Neural progenitor cell (in vitro differentiated cells): ENCODE measurements at regions not wholly inside any gene's neighbourhood (a gene's known extent, or its start where the extent isn't known, plus 50 kb on each side); places are given as distances from the start of the nearest gene placed in this dataset.

Experiments
- DNase-seq: peaks from one replicate; pipeline ENCODE4 v3.0.0-alpha.2; 2016; ENCODE audit warnings: low spot score
- H2AFZ ChIP-seq: fragments of 200-600 bp; sonication (generic); replicated peaks from 2 replicates; pipeline ENCODE4 v1.6.1; 2016; ENCODE audit warnings: antibody characterized with exemption
- H3F3A ChIP-seq: fragments of 200-600 bp; sonication (generic); 2 replicates; pipeline ENCODE4 v1.6.1; 2016; ENCODE audit warnings: antibody characterized with exemption, low read depth
- H3K27ac ChIP-seq: fragments of 200-600 bp; sonication (generic); 2 replicates; pipeline ENCODE4 v1.5.1; 2016; ENCODE audit warnings: mild to moderate bottlenecking
- H3K27me3 ChIP-seq: fragments of 200-600 bp; sonication (generic); 2 replicates; pipeline ENCODE4 v1.6.1; 2016; ENCODE audit warnings: mild to moderate bottlenecking, moderate library complexity
- H3K36me3 ChIP-seq: fragments of 200-600 bp; sonication (generic); 2 replicates; pipeline ENCODE4 v1.5.1; 2016
- H3K4me1 ChIP-seq: fragments of 200-600 bp; sonication (generic); 2 replicates; pipeline ENCODE4 v1.6.1; 2016; ENCODE audit warnings: mixed run types
- H3K4me2 ChIP-seq: fragments of 200-600 bp; sonication (generic); 2 replicates; pipeline ENCODE4 v1.6.1; 2016
- H3K4me3 ChIP-seq: fragments of 200-600 bp; sonication (generic); 2 replicates; pipeline ENCODE4 v1.5.1; 2016
- H3K79me2 ChIP-seq: fragments of 200-600 bp; sonication (generic); 2 replicates; pipeline ENCODE4 v1.6.1; 2016; ENCODE audit warnings: low read depth
- H3K9ac ChIP-seq: fragments of 200-600 bp; sonication (generic); 2 replicates; pipeline ENCODE4 v1.6.1; 2016
- H3K9me3 ChIP-seq: fragments of 200-600 bp; sonication (generic); 2 replicates; pipeline ENCODE4 v1.5.1; 2016; ENCODE audit warnings: low read depth
- H4K20me1 ChIP-seq: fragments of 200-600 bp; sonication (generic); 2 replicates; pipeline ENCODE4 v1.6.1; 2016; ENCODE audit warnings: low read depth
- H3K27ac Mint-ChIP-seq: 3 replicates; pipeline ENCODE4 v1.8.0; 2021; ENCODE audit warnings: mixed read lengths
- H3K27me3 Mint-ChIP-seq: 2 replicates; pipeline ENCODE4 v1.8.0; 2022; ENCODE audit warnings: low read depth, mild to moderate bottlenecking, inconsistent platforms, moderate library complexity, mixed read lengths; ENCODE audit not compliant: insufficient read depth
- H3K36me3 Mint-ChIP-seq: 3 replicates; pipeline ENCODE4 v1.8.0; 2021; ENCODE audit warnings: mixed read lengths
- H3K4me1 Mint-ChIP-seq: 3 replicates; pipeline ENCODE4 v1.8.0; 2021; ENCODE audit warnings: mixed read lengths
- H3K4me3 Mint-ChIP-seq: 3 replicates; pipeline ENCODE4 v1.8.0; 2021; ENCODE audit warnings: mild to moderate bottlenecking, moderate library complexity, mixed read lengths
- H3K9me3 Mint-ChIP-seq: 3 replicates; pipeline ENCODE4 v1.8.0; 2020; ENCODE audit warnings: mixed read lengths
- EZH2 ChIP-seq: fragments of 200-600 bp; sonication (generic); IDR thresholded peaks from 2 replicates; pipeline ENCODE4 v1.6.1; 2017; ENCODE audit warnings: antibody characterized with exemption, mild to moderate bottlenecking, moderate library complexity
- EZH2phosphoT487 ChIP-seq: fragments of 200-600 bp; sonication (generic); IDR thresholded peaks from 2 replicates; pipeline ENCODE4 v1.6.1; 2017; ENCODE audit warnings: antibody characterized with exemption
- TF ChIP-seq, protein P1 (sequence below): fragments of 200-600 bp; sonication (generic); IDR thresholded peaks from 2 replicates; pipeline ENCODE4 v1.5.1; 2017; ENCODE audit warnings: antibody characterized with exemption, mild to moderate bottlenecking

DNA sequence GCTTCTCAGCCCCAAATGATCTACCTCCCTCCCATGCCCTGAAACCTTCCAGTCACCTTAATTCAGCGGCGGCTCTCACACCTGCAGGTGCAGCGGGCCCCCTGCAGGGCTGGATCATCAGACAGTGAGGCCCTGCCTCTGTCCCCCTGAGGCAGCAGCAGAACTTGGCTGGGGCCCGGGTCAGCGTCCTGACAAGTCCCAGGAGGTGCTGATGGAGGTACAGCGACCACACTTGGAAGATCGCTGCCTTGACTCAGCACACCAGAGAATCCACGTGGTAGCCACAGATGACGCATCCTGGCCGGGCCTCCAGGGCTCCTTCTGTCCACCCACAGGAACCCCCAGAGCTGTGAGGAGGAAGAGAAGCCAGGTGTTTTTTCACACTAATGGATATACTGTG lies 116.4 kb upstream of the THBS2 start:
- no peaks in the 10 kb centered on the region for H3K36me3 ChIP-seq
- Mint-ChIP-seq H3K27ac (no peak overlapping the region), H3K9me3 (peaks cover 8% of the 10 kb centered on the region)

DNA sequence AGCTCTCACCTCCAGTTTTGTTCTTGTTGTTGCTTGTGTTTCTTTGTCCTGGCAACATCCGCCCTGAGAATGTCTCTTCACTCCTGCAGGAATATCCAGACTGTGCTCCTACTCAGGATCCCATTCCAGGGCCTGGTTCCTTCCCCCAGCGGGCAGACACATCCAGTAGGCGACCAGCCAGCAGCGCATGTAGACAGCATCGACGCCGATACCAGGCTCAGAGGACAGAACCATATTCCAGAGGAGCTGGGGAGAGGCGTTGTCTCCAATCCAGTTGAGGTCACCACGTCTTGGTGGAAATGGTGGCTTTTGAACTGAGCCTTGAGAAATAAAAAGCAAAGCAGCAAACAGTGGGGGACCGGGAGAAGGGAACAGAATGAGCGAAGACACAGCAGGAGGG lies 114.6 kb upstream of the THBS2 start:
- H3K27ac Mint-ChIP-seq, result peak overlapping the region; percentile 90
- no peaks in the 10 kb centered on the region for H3K9me3 ChIP-seq
- no peak overlapping the region for H3K4me2 ChIP-seq
- no peak overlapping the region for H3K4me3 Mint-ChIP-seq
- no peak overlapping the region for H3K27ac ChIP-seq
- TF ChIP-seq, protein P1, sequence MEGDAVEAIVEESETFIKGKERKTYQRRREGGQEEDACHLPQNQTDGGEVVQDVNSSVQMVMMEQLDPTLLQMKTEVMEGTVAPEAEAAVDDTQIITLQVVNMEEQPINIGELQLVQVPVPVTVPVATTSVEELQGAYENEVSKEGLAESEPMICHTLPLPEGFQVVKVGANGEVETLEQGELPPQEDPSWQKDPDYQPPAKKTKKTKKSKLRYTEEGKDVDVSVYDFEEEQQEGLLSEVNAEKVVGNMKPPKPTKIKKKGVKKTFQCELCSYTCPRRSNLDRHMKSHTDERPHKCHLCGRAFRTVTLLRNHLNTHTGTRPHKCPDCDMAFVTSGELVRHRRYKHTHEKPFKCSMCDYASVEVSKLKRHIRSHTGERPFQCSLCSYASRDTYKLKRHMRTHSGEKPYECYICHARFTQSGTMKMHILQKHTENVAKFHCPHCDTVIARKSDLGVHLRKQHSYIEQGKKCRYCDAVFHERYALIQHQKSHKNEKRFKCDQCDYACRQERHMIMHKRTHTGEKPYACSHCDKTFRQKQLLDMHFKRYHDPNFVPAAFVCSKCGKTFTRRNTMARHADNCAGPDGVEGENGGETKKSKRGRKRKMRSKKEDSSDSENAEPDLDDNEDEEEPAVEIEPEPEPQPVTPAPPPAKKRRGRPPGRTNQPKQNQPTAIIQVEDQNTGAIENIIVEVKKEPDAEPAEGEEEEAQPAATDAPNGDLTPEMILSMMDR, result no peak
- TF ChIP-seq EZH2, result no peak
- no peak for TF ChIP-seq EZH2phosphoT487
- peaks cover 8% of the 10 kb centered on the region for H3F3A ChIP-seq
- no peaks in the 10 kb centered on the region for H3K27me3 ChIP-seq
- H3K9ac ChIP-seq, result no peak overlapping the region
- H3K4me3 ChIP-seq, result no peak overlapping the region
- peaks cover 6% of the 10 kb centered on the region for H3K4me1 Mint-ChIP-seq
- H3K9me3 Mint-ChIP-seq, result peaks cover 8% of the 10 kb centered on the region
- DNase-seq, result no peak
- no peaks in the 10 kb centered on the region for H3K4me1 ChIP-seq
- H3K36me3 ChIP-seq, result no peaks in the 10 kb centered on the region
- H2AFZ ChIP-seq, result no peak overlapping the region
- peaks cover 7% of the 10 kb centered on the region for H3K27me3 Mint-ChIP-seq
- no peaks in the 10 kb centered on the region for H3K79me2 ChIP-seq
- H3K36me3 Mint-ChIP-seq, result no peaks in the 10 kb centered on the region
- H4K20me1 ChIP-seq, result no peaks in the 10 kb centered on the region

More for the DNA sequence above, 116.4 kb upstream of the THBS2 start:
- DNase-seq, result no peak
- Histone ChIP-seq H3K27me3 (no peaks in the 10 kb centered on the region), H2AFZ (no peak overlapping the region), H3K27ac (no peak overlapping the region), H3K79me2 (no peaks in the 10 kb centered on the region), H3K4me1 (no peaks in the 10 kb centered on the region), H3F3A (peaks cover 8% of the 10 kb centered on the region), H3K9me3 (no peaks in the 10 kb centered on the region), H3K9ac (no peak overlapping the region), H4K20me1 (no peaks in the 10 kb centered on the region), H3K4me3 (no peak overlapping the region), H3K4me2 (no peak overlapping the region)
- peaks cover 7% of the 10 kb centered on the region for H3K27me3 Mint-ChIP-seq
- H3K36me3 Mint-ChIP-seq, result no peaks in the 10 kb centered on the region
- H3K4me3 Mint-ChIP-seq, result no peak overlapping the region
- TF ChIP-seq EZH2phosphoT487 (no peak), EZH2 (no peak)
- TF ChIP-seq, protein P1, result no peak
- H3K4me1 Mint-ChIP-seq, result peaks cover 6% of the 10 kb centered on the region

DNA sequence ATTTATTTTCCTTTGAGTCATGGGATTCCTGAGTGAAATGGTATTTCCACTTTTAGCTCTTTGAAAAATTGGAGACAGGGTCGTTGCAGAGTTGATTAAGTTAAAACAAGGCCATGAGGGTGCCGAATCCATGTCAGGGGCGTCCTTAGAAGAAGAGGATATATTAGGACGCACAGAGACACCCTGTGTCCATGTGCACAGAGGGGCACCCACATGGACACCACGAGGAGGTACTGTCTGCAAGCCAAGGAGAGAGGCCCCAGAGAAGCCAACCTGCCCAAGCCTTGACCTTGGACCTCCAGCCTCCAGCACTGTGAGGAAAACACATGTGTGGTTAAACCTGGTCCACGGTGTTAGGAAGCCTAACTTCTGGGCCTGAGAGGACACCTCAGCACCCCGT lies 113.9 kb upstream of the THBS2 start:
- H3K9ac ChIP-seq, result no peak overlapping the region
- no peaks in the 10 kb centered on the region for H3K36me3 Mint-ChIP-seq
- H3K4me2 ChIP-seq, result no peak overlapping the region
- H3K4me3 Mint-ChIP-seq, result no peak overlapping the region
- peaks cover 8% of the 10 kb centered on the region for H3K9me3 Mint-ChIP-seq
- H3K79me2 ChIP-seq, result no peaks in the 10 kb centered on the region
- no peaks in the 10 kb centered on the region for H3K36me3 ChIP-seq
- no peaks in the 10 kb centered on the region for H3K4me1 ChIP-seq
- no peak for TF ChIP-seq EZH2phosphoT487
- TF ChIP-seq, protein P1, result no peak
- no peak for TF ChIP-seq EZH2
- H3K27ac ChIP-seq, result no peak overlapping the region
- no peaks in the 10 kb centered on the region for H3K9me3 ChIP-seq
- peaks cover 6% of the 10 kb centered on the region for H3K4me1 Mint-ChIP-seq
- H3K27me3 Mint-ChIP-seq, result peaks cover 9% of the 10 kb centered on the region
- H3F3A ChIP-seq, result peaks cover 8% of the 10 kb centered on the region
- no peak overlapping the region for H2AFZ ChIP-seq
- no peak for DNase-seq
- no peaks in the 10 kb centered on the region for H3K27me3 ChIP-seq
- no peak overlapping the region for H3K27ac Mint-ChIP-seq
- H4K20me1 ChIP-seq, result no peaks in the 10 kb centered on the region
- H3K4me3 ChIP-seq, result no peak overlapping the region
